ENCODE measurements at regions not wholly inside any gene's neighbourhood (a gene's known extent, or its start where the extent isn't known, plus 50 kb on each side); places are given as distances from the start of the nearest gene placed in this dataset.

DNA sequence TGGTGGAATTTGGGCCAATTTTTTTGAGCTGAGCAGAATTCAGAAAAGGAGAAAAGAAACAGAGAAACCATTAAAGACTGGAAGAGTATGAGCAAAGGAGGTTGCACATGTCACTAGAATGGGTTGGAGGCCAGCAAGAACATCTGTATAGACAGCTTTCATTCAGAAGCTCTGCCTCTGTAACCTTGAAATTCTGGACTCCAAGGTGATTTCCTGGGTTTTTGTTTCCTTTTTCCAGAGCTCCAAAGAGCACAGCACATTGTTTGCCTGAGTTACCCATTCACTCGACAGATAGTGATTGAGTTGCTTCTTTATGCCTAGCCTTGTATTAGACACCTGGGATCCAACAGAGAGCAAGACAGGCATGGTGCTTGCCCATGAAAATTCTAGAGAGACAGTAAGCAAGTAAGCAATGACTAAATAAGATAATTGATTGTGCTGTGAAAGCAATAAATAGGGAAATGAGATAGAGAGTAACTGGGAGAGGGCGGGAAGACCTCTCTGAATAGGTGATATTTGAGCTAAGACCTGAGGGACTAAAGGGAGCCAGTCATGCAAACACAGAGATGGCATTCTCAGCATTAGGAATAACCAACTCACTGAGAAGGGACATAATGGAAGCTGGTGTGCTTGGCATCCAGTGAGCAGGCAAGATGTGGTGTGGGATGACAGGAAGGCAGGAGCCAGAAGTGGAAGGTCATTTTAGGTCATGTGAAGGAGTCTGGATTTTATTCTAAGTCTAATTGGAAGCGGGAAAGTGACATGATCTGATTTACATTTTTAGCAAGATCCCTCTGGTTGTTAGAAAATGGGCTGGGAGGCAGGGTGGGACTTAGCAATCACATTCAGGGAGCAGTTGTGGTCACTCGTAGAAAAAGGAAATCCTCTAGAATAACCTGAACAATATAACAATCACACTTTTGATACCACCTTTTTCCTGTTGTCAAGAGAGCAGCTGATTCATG lies 197.5 kb downstream of the HS3ST3A1 start:
- Histone ChIP-seq H3K27me3 (ENCODE audit: insufficient read depth, low read length) (no peaks in the 10 kb centered on the region), H3K9ac (ENCODE audit: low read depth, low read length) (no peak overlapping the region), H3K27ac (ENCODE audit: low read length) (no peak overlapping the region)

DNA sequence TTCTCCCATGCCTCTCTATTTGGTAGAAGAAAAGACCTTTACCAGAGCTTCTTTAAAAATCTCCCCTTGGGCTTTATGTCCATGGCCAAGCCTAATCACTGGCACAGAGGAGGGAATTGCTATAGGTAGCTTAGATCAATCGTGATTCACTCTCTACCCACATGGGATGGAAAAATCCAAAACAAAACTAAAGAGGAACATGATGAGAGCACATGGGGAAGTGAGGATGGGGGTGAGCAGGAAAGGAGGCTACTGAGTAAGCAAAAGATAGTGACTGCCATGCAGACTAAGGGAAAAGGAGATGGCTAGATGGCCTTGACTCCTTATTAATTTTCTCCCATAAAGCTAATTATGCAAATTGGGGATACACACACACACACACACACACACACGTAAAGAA lies 201.2 kb downstream of the HS3ST3A1 start:
- H3K27me3 ChIP-seq (ENCODE audit: insufficient read depth, low read length), result no peaks in the 10 kb centered on the region
- H3K27ac ChIP-seq (ENCODE audit: low read length), result no peak overlapping the region
- no peak overlapping the region for H3K4me3 ChIP-seq (ENCODE audit: low read length)
- H3K9ac ChIP-seq (ENCODE audit: low read depth, low read length), result no peak overlapping the region
- no peaks in the 10 kb centered on the region for H3K9me3 ChIP-seq (ENCODE audit: insufficient read depth, low read depth, low read length)
- H3K4me1 ChIP-seq (ENCODE audit: insufficient read depth, low read length), result peaks cover 20% of the 10 kb centered on the region
- no peaks in the 10 kb centered on the region for H3K36me3 ChIP-seq (ENCODE audit: insufficient read depth, low read depth, low read length)

More for the DNA sequence above, 197.5 kb downstream of the HS3ST3A1 start:
- Histone ChIP-seq H3K36me3 (ENCODE audit: insufficient read depth, low read depth, low read length) (no peaks in the 10 kb centered on the region), H3K9me3 (ENCODE audit: insufficient read depth, low read depth, low read length) (no peaks in the 10 kb centered on the region), H3K4me3 (ENCODE audit: low read length) (no peak overlapping the region), H3K4me1 (ENCODE audit: insufficient read depth, low read length) (peaks cover 28% of the 10 kb centered on the region)

- Histone ChIP-seq H3K4me1 (ENCODE audit: insufficient read depth, low read length) (peaks cover 6% of the 10 kb centered on the region), H3K9ac (ENCODE audit: low read depth, low read length) (no peak overlapping the region), H3K9me3 (ENCODE audit: insufficient read depth, low read depth, low read length) (no peaks in the 10 kb centered on the region), H3K4me3 (ENCODE audit: low read length) (no peak overlapping the region), H3K36me3 (ENCODE audit: insufficient read depth, low read depth, low read length) (no peaks in the 10 kb centered on the region), H3K27ac (ENCODE audit: low read length) (no peak overlapping the region), H3K27me3 (ENCODE audit: insufficient read depth, low read length) (no peaks in the 10 kb centered on the region)
Measured at GRCh38 chr17:13398853-13399252, 202.9 kb downstream of the HS3ST3A1 start.

DNA sequence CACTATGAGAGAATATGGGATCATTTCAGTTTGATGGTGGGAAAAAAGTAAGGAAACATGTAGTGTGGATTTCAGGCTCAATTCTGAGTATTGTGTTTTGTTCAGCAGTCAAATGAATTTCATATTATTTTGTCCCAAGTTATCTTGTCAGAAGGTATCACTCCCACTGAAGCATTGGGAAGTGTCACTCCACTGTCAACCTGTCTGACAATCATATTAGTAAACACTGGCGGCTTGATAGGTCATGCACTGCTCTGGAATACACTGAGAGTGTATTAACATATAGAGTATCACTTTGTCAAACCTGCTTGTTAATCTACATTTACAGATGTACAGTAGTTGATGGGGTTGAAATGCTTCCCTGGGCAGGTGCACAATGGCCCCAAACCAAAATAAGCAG lies 203.6 kb downstream of the HS3ST3A1 start:
- Histone ChIP-seq H3K4me1 (ENCODE audit: insufficient read depth, low read length) (no peaks in the 10 kb centered on the region; the same call in 1 of the 2 replicates), H3K9me3 (ENCODE audit: insufficient read depth, low read depth, low read length) (no peaks in the 10 kb centered on the region), H3K27me3 (ENCODE audit: insufficient read depth, low read length) (no peaks in the 10 kb centered on the region)

DNA sequence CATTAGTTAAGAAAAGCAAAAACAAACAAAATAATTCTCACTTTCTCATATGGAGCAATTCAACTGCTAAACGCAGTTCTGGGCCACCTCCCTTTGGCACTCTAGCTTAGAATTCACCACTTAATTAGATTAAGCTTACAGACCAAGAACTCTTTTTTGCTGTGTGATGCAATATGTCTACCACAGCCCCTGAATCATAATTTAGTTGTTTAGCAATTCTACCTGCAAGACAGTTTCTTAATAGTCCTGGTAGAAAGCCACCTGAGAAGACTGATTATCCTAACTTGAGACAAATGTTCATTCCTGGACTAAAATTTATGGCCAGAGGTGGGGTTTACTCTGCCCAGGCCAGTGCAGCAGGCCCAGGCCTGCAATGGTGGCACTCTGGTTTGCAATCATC lies 205.9 kb downstream of the HS3ST3A1 start:
- H3K27ac ChIP-seq (ENCODE audit: low read length), result no peak overlapping the region
- H3K36me3 ChIP-seq (ENCODE audit: insufficient read depth, low read depth, low read length), result no peaks in the 10 kb centered on the region
- no peak overlapping the region for H3K4me3 ChIP-seq (ENCODE audit: low read length)
- H3K4me1 ChIP-seq (ENCODE audit: insufficient read depth, low read length), result no peaks in the 10 kb centered on the region; the same call in 1 of the 2 replicates
- no peaks in the 10 kb centered on the region for H3K27me3 ChIP-seq (ENCODE audit: insufficient read depth, low read length)
- no peaks in the 10 kb centered on the region for H3K9me3 ChIP-seq (ENCODE audit: insufficient read depth, low read depth, low read length)
- H3K9ac ChIP-seq (ENCODE audit: low read depth, low read length), result no peak overlapping the region

More for the DNA sequence above, 203.6 kb downstream of the HS3ST3A1 start:
- H3K27ac ChIP-seq (ENCODE audit: low read length), result no peak overlapping the region
- H3K4me3 ChIP-seq (ENCODE audit: low read length), result no peak overlapping the region
- no peaks in the 10 kb centered on the region for H3K36me3 ChIP-seq (ENCODE audit: insufficient read depth, low read depth, low read length)
- H3K9ac ChIP-seq (ENCODE audit: low read depth, low read length), result no peak overlapping the region

GRCh38 chr17:13395346-13395745 lies 206.4 kb downstream of the HS3ST3A1 start:
- Histone ChIP-seq H3K9ac (ENCODE audit: low read depth, low read length) (no peak overlapping the region), H3K9me3 (ENCODE audit: insufficient read depth, low read depth, low read length) (no peaks in the 10 kb centered on the region), H3K36me3 (ENCODE audit: insufficient read depth, low read depth, low read length) (no peaks in the 10 kb centered on the region), H3K4me3 (ENCODE audit: low read length) (no peak overlapping the region), H3K4me1 (ENCODE audit: insufficient read depth, low read length) (no peaks in the 10 kb centered on the region; the same call in 1 of the 2 replicates), H3K27ac (ENCODE audit: low read length) (no peak overlapping the region), H3K27me3 (ENCODE audit: insufficient read depth, low read length) (no peaks in the 10 kb centered on the region)

DNA sequence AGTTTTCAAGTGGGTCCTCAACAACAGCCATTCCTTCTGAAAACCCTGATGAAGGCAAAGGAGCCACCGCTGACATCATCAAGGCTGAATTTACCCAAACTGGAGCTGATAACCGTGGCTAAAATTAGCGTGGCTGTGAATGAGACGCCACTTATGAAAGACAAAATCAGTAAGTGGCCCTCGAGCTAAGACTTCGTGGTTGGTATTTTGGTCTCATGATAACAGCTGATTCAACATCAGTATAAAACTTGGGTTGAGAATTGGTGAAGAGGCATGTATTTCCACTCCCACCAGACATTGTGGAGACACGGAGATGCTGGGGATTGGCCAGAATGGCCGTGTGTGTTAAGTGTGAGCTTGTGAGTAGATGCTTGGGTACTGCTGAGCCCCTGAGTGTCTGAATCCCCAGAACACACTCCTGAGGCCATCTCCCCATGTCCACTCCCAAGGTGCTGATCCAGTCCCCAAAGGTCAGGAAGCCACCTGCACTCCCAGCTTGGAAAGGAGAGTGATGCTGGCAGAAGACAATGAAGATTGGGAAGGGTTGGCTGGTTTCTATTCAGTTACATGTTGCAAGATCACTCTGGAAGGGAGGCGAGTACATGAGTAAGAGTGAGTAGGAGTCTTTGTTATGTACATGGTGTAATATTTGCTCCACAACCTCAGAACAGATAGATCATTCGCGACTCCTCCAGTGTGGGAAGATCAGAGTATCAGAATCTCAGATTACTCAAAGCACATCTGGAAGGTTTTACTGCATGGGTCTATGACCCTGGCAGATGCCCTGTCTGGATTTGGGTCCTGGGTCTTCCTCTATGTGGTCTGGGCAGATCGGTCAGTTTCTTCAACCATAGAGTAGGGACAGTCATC lies 207.7 kb downstream of the HS3ST3A1 start:
- H3K4me1 ChIP-seq (ENCODE audit: insufficient read depth, low read length), result no peaks in the 10 kb centered on the region; the same call in 1 of the 2 replicates
- no peak overlapping the region for H3K9ac ChIP-seq (ENCODE audit: low read depth, low read length)
- H3K9me3 ChIP-seq (ENCODE audit: insufficient read depth, low read depth, low read length), result no peaks in the 10 kb centered on the region
- H3K36me3 ChIP-seq (ENCODE audit: insufficient read depth, low read depth, low read length), result no peaks in the 10 kb centered on the region
- H3K27ac ChIP-seq (ENCODE audit: low read length), result no peak overlapping the region
- no peaks in the 10 kb centered on the region for H3K27me3 ChIP-seq (ENCODE audit: insufficient read depth, low read length)
- H3K4me3 ChIP-seq (ENCODE audit: low read length), result no peak overlapping the region

DNA sequence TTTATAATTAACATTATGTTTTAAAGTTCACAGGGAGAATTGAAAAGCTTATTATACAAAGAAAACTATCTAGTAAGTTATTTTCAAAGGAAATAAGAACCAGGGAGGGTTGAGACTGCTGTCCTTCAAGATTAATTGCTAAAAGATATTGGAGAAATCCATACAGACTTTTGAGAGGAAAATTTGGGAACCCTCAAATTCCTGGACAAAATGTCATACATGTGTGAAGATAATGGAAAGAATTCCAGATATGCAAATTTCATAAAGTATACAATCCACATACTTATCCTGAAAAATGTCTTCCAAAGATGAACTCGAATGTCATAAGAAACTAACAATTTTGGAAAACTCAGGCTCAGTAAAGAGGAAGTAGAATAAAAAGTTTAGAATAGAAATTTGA lies 213.8 kb downstream of the HS3ST3A1 start:
- Histone ChIP-seq H3K27me3 (ENCODE audit: insufficient read depth, low read length) (no peaks in the 10 kb centered on the region), H3K36me3 (ENCODE audit: insufficient read depth, low read depth, low read length) (no peaks in the 10 kb centered on the region), H3K9me3 (ENCODE audit: insufficient read depth, low read depth, low read length) (no peaks in the 10 kb centered on the region), H3K27ac (ENCODE audit: low read length) (no peak overlapping the region), H3K9ac (ENCODE audit: low read depth, low read length) (no peak overlapping the region), H3K4me3 (ENCODE audit: low read length) (no peak overlapping the region), H3K4me1 (ENCODE audit: insufficient read depth, low read length) (no peaks in the 10 kb centered on the region)

DNA sequence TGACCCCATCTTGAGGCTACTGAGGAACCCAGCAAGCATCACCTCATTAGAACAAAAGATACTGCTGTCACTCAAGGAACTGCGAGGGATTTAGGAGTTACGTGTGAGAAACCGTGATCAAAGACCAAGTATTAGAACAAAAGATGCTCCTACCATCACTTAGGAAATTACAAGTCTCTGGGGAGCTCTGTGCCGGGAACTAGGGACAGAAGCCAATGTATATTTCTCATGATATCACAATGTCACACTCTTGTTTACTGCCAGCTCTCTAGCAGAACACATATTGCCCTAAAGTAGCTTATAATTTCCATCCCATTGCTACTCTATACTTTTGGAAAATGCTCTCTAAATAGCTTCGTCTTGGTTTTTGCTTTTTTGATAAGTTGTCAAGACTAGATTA lies 214.5 kb downstream of the HS3ST3A1 start:
- Histone ChIP-seq H3K27me3 (ENCODE audit: insufficient read depth, low read length) (no peaks in the 10 kb centered on the region), H3K9me3 (ENCODE audit: insufficient read depth, low read depth, low read length) (no peaks in the 10 kb centered on the region), H3K4me1 (ENCODE audit: insufficient read depth, low read length) (no peaks in the 10 kb centered on the region), H3K27ac (ENCODE audit: low read length) (no peak overlapping the region), H3K9ac (ENCODE audit: low read depth, low read length) (no peak overlapping the region), H3K4me3 (ENCODE audit: low read length) (no peak overlapping the region), H3K36me3 (ENCODE audit: insufficient read depth, low read depth, low read length) (no peaks in the 10 kb centered on the region)

- Histone ChIP-seq H3K27me3 (ENCODE audit: insufficient read depth, low read length) (no peaks in the 10 kb centered on the region), H3K4me1 (ENCODE audit: insufficient read depth, low read length) (no peaks in the 10 kb centered on the region), H3K9ac (ENCODE audit: low read depth, low read length) (no peak overlapping the region), H3K36me3 (ENCODE audit: insufficient read depth, low read depth, low read length) (no peaks in the 10 kb centered on the region), H3K4me3 (ENCODE audit: low read length) (no peak overlapping the region), H3K9me3 (ENCODE audit: insufficient read depth, low read depth, low read length) (no peaks in the 10 kb centered on the region), H3K27ac (ENCODE audit: low read length) (no peak overlapping the region)
Measured at GRCh38 chr17:13385481-13385911, 216.2 kb downstream of the HS3ST3A1 start.

DNA sequence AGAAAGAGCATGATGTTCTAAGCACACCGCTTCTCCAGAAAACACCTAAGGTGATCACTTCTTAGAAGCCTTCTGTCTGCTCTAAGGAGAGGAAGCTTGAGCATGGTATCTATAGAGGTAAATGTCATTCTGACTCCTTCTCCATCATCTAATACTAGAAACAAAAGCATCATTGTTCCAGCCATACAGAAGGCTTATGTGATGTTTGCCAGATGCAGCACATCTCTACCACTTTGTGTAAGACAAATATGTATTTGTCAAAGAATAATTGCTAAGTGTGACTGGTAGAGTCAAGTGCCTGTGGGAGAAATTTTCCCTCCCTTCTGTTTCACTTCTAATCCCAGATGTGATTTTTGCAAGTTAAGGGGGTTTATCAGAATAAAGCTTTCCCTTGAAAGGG lies 217.1 kb downstream of the HS3ST3A1 start:
- no peaks in the 10 kb centered on the region for H3K36me3 ChIP-seq (ENCODE audit: insufficient read depth, low read depth, low read length)
- H3K4me1 ChIP-seq (ENCODE audit: insufficient read depth, low read length), result no peaks in the 10 kb centered on the region
- H3K9ac ChIP-seq (ENCODE audit: low read depth, low read length), result no peak overlapping the region
- H3K9me3 ChIP-seq (ENCODE audit: insufficient read depth, low read depth, low read length), result no peaks in the 10 kb centered on the region
- H3K27me3 ChIP-seq (ENCODE audit: insufficient read depth, low read length), result no peaks in the 10 kb centered on the region
- H3K27ac ChIP-seq (ENCODE audit: low read length), result no peak overlapping the region
- no peak overlapping the region for H3K4me3 ChIP-seq (ENCODE audit: low read length)

All from iPS-20b (cell line).